K562 (cell line): ENCODE measurements at regions not wholly inside any gene's neighbourhood (a gene's known extent, or its start where the extent isn't known, plus 50 kb on each side); places are given as distances from the start of the nearest gene placed in this dataset.

ENCODE experiments used
- ATAC-seq: fragments of 200-7000 bp; cut with Tn5 transposase; 3 replicates; pipeline ENCODE4 v1.9.1; 2020; ENCODE audit warnings: moderate library complexity
- BruUV-seq: library from RNA; stranded (reverse); fragments of 400-500 nt; replicated peaks from 2 replicates; lab custom pipeline; 2021; lab: Mats Ljungman, UMichigan
- CTCF ChIA-PET: fragments of 300-600 bp; formaldehyde crosslinking; extraction: SDS; loops from one replicate; lab custom pipeline; 2021; ENCODE audit warnings: low intra/inter-chr PET ratio; lab: Yijun Ruan, JAX
- POLR2A ChIA-PET: fragments of 300-600, 350-650 bp; sonication (Branson Sonifier 250); formaldehyde crosslinking; extraction: SDS; loops from one replicate; lab custom pipeline; 2021; ENCODE audit warnings: antibody characterized with exemption, inconsistent platforms; lab: Yijun Ruan, JAX
- DNase-seq, 4 experiments: peaks; one replicate each; pipeline versions ENCODE4 v3.0.0 to v3.0.0-alpha.2; 2011 to 2018; ENCODE audit warnings: low spot score in 3 of 4, mixed read lengths in 3 of 4; ENCODE audit errors: extremely low read depth in 1 of 4
- FAIRE-seq: peaks from 2 replicates; lab custom pipeline; 2011; peaks lifted over from hg19 to GRCh38; lab: Jason Lieb, UNC
- H2AFZ ChIP-seq: 2 replicates; pipeline ENCODE4 v1.6.0; 2011; ENCODE audit warnings: low read depth, low read length, control low read depth, inconsistent platforms
- H3K27ac ChIP-seq: fragments of 200-600 bp; 3 replicates; pipeline ENCODE4 v1.8.0; 2011; ENCODE audit warnings: low read depth, mild to moderate bottlenecking, control low read depth, inconsistent platforms, low read length, moderate library complexity, mixed read lengths; ENCODE audit errors: extremely low read depth
- H3K27me3 ChIP-seq, 2 experiments: fragments of 300-600 bp in 1 of 2; 2 replicates in 1 of 2; 3 replicates in 1 of 2; pipeline versions ENCODE4 v1.6.0 to v1.8.0; 2011; ENCODE audit warnings: inconsistent platforms in 2 of 2, low read length in 2 of 2, mild to moderate bottlenecking in 1 of 2, mixed read lengths in 1 of 2, moderate library complexity in 1 of 2; ENCODE audit not compliant: control insufficient read depth in 2 of 2, insufficient read depth in 2 of 2
- H3K36me3 ChIP-seq: fragments of 300-600 bp; 3 replicates; pipeline ENCODE4 v1.8.0; 2011; ENCODE audit warnings: mild to moderate bottlenecking, low read length, inconsistent platforms; ENCODE audit not compliant: control insufficient read depth, insufficient read depth
- H3K4me1 ChIP-seq, 2 experiments: fragments of 200-600 bp in 1 of 2; replicated peaks in 1 of 2; 2 replicates in 1 of 2; 3 replicates in 1 of 2; pipeline versions ENCODE4 v1.5.1 to v1.8.0; 2011; ENCODE audit warnings: inconsistent platforms in 2 of 2, low read length in 2 of 2, mild to moderate bottlenecking in 1 of 2, mixed read lengths in 1 of 2, moderate library complexity in 1 of 2; ENCODE audit not compliant: control insufficient read depth in 2 of 2, insufficient read depth in 2 of 2
- H3K4me2 ChIP-seq: 2 replicates; pipeline ENCODE4 v1.6.1; 2011; ENCODE audit warnings: low read length, control low read depth, inconsistent platforms, mixed read lengths; ENCODE audit not compliant: insufficient read depth
- H3K4me3 ChIP-seq: fragments of 200-600 bp; sonication (generic), shearing (Covaris generic); 2 replicates; pipeline ENCODE4 v1.5.1; 2016; ENCODE audit warnings: control low read depth, inconsistent platforms
- H3K79me2 ChIP-seq: fragments of 200-600 bp; 3 replicates; pipeline ENCODE4 v1.8.0; 2011; ENCODE audit warnings: low read length, inconsistent platforms; ENCODE audit not compliant: control insufficient read depth, insufficient read depth
- H3K9ac ChIP-seq, 2 experiments: 2 replicates each; pipeline versions ENCODE4 v1.6.0 to v1.6.1; 2011; ENCODE audit warnings: low read depth in 2 of 2, low read length in 2 of 2, control low read depth in 1 of 2, inconsistent platforms in 1 of 2, mild to moderate bottlenecking in 1 of 2, mixed read lengths in 1 of 2; ENCODE audit not compliant: insufficient read depth in 1 of 2
- H3K9me1 ChIP-seq: one replicate; pipeline ENCODE4 v1.6.0; 2011; ENCODE audit warnings: inconsistent platforms, mild to moderate bottlenecking, low read length, moderate library complexity; ENCODE audit not compliant: control insufficient read depth, insufficient read depth
- H3K9me3 ChIP-seq: replicated peaks from 2 replicates; pipeline ENCODE4 v1.5.1; 2011; ENCODE audit warnings: low read depth, low read length, inconsistent platforms; ENCODE audit not compliant: control insufficient read depth, insufficient read depth
- H4K20me1 ChIP-seq: replicated peaks from 2 replicates; pipeline ENCODE4 v1.6.1; 2011; ENCODE audit warnings: low read length, inconsistent platforms, mixed read lengths; ENCODE audit not compliant: control insufficient read depth, insufficient read depth
- HMG20B ChIP-seq: fragments of 250-450 bp; sonication (Bioruptor Pico); IDR thresholded peaks from 2 replicates; pipeline ENCODE4 v1.5.0; 2021; ENCODE audit warnings: mild to moderate bottlenecking
- KDM2B ChIP-seq: fragments of 250-450 bp; sonication (Bioruptor Pico); IDR thresholded peaks from 2 replicates; pipeline ENCODE4 v1.8.0; 2021; ENCODE audit warnings: mild to moderate bottlenecking, moderate library complexity
- MIER1 ChIP-seq: fragments of 450-650 bp; IDR thresholded peaks from 2 replicates; pipeline ENCODE4 v1.6.1; 2016; ENCODE audit warnings: antibody characterized with exemption, mild to moderate bottlenecking, low read depth
- RFX7 ChIP-seq: fragments of 250-450 bp; sonication (Bioruptor Pico); IDR thresholded peaks from 2 replicates; pipeline ENCODE4 v1.5.1; 2021; ENCODE audit warnings: mild to moderate bottlenecking
- YBX1 ChIP-seq: fragments of 450-650 bp; IDR thresholded peaks from 2 replicates; pipeline ENCODE4 v1.7.1; 2016; ENCODE audit warnings: mild to moderate bottlenecking
- ZNF224 ChIP-seq: sonication (generic); formaldehyde crosslinking; IDR thresholded peaks from 2 replicates; pipeline ENCODE4 v1.8.0; 2022; ENCODE audit warnings: mild to moderate bottlenecking, missing genetic modification reagents
- WGBS: fragments of 100-300 bp; shearing (Covaris generic); methylation state at CpG from one replicate; pipeline ENCODE4 v1.1.6; 2016; ENCODE audit warnings: low coverage, mixed read lengths; ENCODE audit not compliant: insufficient coverage; ENCODE audit errors: missing lambda C conversion rate; 5-methylcytosine and 5-hydroxymethylcytosine counted together
- in situ Hi-C: fragments of 300-500 bp; cut with MboI; formaldehyde crosslinking; loops from 4 replicates; pipeline ENCODE4 v1.15.0; 2018; ENCODE audit warnings: inconsistent platforms, mixed read lengths
- intact Hi-C: fragments of 100-400 bp; cut with micrococcal nuclease; formaldehyde crosslinking; loops from 2 replicates; pipeline ENCODE4 v1.14.2; 2022
- TF ChIP-seq, protein P1 (sequence below): sonication (generic); formaldehyde crosslinking; IDR thresholded peaks from 2 replicates; pipeline ENCODE4 v1.8.0; 2022; ENCODE audit warnings: mild to moderate bottlenecking, missing genetic modification reagents

- H3K4me3 ChIP-seq, result no peak overlapping the region
- no peak overlapping the region for H3K9ac ChIP-seq
- H3K79me2 ChIP-seq, result no peaks in the 10 kb centered on the region
- CTCF ChIA-PET, result no interaction called here
- ATAC-seq, result no peak
- DNase-seq, result no peak
- intact Hi-C loops, result no loop called here
- no TSS peak for BruUV-seq
- H3K9me1 ChIP-seq, result no peaks in the 10 kb centered on the region
- peaks cover 2% of the 10 kb centered on the region; the same call in 1 of the 2 replicates for H3K9me3 ChIP-seq
- POLR2A ChIA-PET, result no interaction called here
- H3K4me2 ChIP-seq, result no peak overlapping the region
- no peaks in the 10 kb centered on the region for H4K20me1 ChIP-seq
- H3K27ac ChIP-seq, result no peak overlapping the region
- no peaks in the 10 kb centered on the region for H3K36me3 ChIP-seq
- TF ChIP-seq RFX7 (CRISPR knock-in tag) (no peak), KDM2B (CRISPR knock-in tag) (no peak), YBX1 (no peak), MIER1 (no peak), HMG20B (CRISPR knock-in tag) (no peak), ZNF224 (CRISPR knock-in tag) (no peak)
- TF ChIP-seq, protein P1, sequence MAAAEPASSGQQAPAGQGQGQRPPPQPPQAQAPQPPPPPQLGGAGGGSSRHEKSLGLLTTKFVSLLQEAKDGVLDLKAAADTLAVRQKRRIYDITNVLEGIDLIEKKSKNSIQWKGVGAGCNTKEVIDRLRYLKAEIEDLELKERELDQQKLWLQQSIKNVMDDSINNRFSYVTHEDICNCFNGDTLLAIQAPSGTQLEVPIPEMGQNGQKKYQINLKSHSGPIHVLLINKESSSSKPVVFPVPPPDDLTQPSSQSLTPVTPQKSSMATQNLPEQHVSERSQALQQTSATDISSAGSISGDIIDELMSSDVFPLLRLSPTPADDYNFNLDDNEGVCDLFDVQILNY, result no peak
- no peaks in the 10 kb centered on the region for H3K27me3 ChIP-seq
- no peak overlapping the region for H2AFZ ChIP-seq
- no peak for FAIRE-seq
- H3K4me1 ChIP-seq, result no peaks in the 10 kb centered on the region
- in situ Hi-C loops, result no loop called here
- 15% methylated on average over 3 of the region's 3 CpGs for WGBS
Observed at GRCh38 chr3:20873235-20873634, 687.2 kb upstream of the SGO1 start.
